GM21619 (cell line): ENCODE measurements at regions not wholly inside any gene's neighbourhood (a gene's known extent, or its start where the extent isn't known, plus 50 kb on each side); places are given as distances from the start of the nearest gene placed in this dataset.

Source experiments
- ATAC-seq: cut with Tn5 transposase; IDR thresholded peaks from one replicate; pipeline ENCODE4 v1.9.1; 2021; ENCODE audit not compliant: unreplicated experiment

DNA sequence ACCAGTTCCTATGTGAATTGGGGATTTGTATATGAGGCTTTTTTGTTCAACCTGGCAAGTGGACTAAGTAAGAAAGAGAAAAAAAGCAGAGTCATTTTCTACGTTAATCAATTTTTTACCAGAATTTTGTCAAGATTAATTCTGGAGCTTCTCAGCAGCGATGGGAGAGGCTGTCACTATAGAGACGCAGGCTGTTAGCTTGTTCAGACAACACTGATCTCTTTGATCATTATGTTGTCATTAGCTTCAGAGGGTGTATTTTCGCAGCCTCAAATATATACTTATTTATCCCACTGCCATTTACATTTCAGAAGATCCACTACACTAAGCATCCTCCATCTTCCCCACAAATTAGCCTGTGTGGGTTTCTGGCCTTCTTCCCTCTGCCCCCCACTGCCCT lies 196.7 kb upstream of the PFKP start:
- ATAC-seq = no peak

DNA sequence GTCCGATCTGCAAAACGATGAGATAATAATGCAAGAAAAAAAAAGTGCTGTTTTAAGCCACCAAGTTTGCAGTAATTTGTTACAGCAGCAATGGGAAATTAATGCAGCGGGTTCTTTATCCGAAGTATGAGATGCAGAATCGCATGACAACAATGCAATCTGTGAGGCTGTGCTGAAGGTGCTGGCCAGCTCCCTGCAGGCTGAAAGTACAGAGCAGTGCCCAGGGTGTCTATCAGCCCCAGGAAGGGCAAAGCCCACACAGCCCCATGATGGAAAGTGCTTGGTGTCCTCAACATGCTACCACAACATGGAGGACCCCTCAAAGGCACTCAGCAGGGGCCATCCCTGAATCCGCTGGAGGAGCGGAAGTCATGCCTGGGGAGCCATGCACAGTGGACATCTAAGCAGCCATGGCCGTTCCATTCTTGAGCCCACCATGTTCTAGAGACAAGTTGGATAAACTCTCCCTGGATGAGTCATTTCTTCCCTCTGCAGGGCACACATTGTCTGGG lies 199.5 kb upstream of the PFKP start:
- no peak for ATAC-seq

DNA sequence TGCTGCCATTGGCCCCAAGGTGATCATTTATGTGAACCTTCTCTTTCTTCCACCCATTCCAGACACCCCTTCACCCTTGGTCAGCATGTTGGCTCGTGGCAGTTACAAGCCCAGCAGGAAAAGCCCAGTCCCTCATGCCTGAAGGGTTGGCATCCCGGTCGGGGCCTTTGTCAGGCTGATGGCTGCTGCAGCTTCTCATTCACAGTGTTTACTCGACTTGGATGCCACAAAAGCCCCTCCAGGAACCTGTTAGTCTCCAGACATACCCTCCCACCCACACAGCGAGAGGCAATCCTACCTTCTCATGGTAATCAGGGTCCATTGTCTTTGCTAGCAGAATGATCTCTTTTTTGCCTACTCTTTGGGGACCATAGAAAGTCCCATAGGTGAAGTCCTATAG lies 200.8 kb upstream of the PFKP start:
- ATAC-seq = no peak

DNA sequence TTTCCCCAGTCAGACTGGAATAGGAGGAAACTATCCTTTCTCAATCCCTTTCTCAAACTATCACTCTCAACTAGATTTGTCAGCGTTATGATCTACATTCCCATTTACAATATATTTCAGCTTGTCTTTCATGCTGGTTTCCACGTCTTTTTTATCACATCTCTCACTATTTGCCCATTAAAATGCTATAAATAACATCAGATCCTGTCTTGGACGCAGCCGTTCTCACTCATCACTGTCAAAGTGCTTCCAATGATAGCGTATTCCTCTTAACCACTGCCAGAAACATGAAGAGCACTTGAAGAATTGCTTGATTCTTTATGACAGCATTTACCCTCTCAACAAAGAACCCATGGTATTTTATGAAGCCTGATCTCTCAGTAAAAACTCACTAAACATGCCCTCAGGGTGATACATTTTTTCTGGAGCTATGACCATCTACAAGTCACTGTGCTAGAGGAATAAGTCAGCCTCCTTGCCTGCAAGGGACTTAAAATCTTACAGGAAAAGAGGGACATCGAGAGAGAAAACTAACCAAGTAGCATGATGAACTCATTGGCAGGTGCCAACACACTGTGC lies 205.6 kb upstream of the PFKP start:
- no peak for ATAC-seq

DNA sequence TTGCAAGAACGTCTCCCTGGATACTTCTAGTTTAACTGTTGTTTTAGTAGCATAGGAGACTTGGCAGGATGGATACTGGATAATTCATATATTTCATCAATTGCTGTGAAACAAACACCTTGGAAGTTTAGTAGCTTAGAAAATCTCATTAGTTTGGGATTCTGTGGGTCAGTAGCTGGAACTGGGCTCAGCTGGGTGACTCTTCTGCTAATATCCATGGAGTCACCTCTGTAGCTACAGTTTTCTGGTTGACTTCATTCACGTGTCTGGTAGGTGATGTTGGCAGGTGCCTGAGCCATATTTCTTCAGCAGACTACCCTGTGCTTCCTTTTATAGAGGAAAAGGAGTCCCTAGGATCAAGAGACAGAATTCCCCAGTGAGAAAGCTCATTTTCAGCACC lies 208.9 kb upstream of the PFKP start:
- ATAC-seq = no peak

DNA sequence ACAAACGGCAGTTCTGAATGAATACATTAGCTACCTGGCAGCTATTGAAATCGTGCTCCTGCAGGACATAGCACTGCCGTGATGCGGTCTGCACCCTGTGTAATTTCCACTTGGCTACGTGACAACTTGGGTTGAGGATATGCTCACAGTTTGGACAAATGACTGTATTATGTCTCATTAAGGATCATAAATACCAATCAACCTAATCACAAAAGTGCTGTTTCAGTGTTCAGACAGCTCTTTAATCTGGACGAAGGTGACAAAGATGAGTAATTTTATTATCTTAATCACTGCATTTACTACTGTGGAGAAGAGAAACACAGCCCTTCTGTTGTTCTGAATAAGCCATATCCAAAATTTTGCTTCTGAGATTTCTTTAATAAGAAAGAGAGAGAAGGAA lies 210.8 kb upstream of the PFKP start:
- ATAC-seq = no peak

DNA sequence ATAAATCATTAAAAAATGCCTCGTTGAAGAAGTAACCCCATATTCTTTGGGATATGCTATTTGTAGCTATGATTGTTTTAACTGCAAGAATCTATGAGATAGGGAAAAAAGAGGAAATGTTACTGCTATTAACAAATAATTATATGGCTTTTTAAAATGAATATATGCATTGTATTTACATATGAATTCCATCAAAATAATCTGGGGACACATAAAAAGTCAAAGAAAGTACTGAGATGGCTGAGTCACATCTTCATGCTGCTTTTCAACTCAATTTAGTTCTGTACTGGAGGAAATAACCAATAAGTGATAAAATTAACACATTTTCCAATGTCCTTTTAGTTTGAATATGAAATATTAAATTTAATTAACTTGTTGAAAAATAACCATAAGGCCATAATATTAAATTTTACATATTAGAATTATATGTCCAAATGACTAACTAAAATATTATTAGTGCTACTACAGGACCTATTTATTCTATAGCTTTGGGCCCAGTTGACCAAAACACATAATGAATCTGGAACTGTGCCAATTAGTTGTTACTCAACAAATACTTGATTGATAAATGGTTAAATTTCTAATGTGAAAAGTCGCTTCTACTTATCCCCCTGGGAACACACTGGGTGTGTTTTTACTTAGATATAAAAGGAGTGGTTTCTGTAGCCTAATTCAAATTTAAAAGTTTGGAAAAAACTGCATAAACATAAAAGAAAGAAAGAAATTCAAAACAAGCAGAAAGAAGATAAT lies 214.6 kb upstream of the PFKP start:
- no peak for ATAC-seq

DNA sequence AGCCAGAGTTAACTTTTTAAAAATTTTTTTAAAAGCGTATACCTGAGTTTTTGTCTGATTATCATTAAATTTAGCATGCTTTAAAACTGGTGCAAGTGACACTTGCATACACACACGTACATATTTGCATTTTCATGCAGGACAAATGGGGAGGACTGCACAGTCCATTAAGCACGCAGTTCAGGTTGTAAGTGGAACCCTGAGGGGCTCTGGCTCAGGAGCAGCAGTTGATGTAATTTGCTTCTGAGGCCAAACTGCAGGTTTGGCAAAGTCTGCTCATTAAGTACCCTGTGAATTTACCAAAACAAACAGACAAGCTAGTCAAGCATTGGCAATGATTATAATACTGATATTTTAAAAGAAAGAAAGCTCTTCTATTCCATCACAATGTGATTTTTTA lies 215.8 kb upstream of the PFKP start:
- ATAC-seq = no peak

GRCh38 chr10:2850202-2850601 lies 217.1 kb upstream of the PFKP start:
- ATAC-seq = no peak

DNA sequence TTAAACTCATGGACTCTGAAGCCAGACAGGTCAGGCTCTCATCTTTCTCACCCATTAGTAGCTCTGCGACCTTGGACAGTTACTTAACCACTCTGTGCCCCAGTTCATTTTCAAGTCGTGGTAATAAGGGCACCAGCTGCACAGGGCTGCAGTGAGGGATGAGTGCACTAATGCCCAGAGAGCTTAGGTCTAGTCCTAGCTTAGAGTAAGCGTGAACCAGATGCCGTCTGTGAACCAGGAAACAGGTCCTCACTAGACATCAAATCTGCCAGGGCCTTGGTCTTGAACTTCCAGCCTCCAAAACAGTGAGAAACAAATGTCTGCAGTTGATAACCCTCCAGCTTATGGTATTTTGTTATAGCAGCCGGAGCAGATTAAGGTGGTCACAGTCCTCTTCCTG lies 222.4 kb upstream of the PFKP start:
- no peak for ATAC-seq

- ATAC-seq = no peak
Measured at GRCh38 chr10:2839081-2839725, 228.1 kb upstream of the PFKP start.

GRCh38 chr10:2837674-2838073 lies 229.7 kb upstream of the PFKP start:
- no peak for ATAC-seq

GRCh38 chr10:2836921-2837662 lies 230.3 kb upstream of the PFKP start:
- no peak for ATAC-seq

- ATAC-seq = no peak
Measured at GRCh38 chr10:2834214-2834613, 233.1 kb upstream of the PFKP start.

GRCh38 chr10:2831509-2831908 lies 235.8 kb upstream of the PFKP start:
- ATAC-seq = no peak

- ATAC-seq = no peak
Measured at GRCh38 chr10:2828741-2829140, 238.6 kb upstream of the PFKP start.

GRCh38 chr10:2826675-2827074 lies 240.7 kb upstream of the PFKP start:
- ATAC-seq = no peak

DNA sequence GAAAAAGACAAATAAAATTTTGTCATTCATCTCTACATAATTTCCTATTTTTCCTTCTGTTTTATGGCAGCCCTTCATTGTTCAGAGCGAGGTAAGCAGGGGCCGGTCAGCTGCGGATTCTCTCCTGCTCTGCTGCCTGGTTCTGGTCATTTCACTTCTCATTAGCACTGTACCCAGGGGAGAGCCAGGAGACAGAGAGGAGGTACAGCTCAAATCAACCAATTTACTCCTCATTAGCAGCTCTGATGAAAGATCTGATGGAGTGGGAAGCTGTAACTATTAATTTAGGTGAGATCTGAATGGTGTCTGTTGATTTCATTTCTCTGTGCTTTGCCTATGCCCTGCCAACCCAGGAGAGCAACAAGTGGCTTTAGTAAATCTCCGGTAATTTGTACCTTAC lies 241.5 kb upstream of the PFKP start:
- no peak for ATAC-seq

- ATAC-seq = no peak
Measured at GRCh38 chr10:2817940-2818636, 249.3 kb upstream of the PFKP start.

DNA sequence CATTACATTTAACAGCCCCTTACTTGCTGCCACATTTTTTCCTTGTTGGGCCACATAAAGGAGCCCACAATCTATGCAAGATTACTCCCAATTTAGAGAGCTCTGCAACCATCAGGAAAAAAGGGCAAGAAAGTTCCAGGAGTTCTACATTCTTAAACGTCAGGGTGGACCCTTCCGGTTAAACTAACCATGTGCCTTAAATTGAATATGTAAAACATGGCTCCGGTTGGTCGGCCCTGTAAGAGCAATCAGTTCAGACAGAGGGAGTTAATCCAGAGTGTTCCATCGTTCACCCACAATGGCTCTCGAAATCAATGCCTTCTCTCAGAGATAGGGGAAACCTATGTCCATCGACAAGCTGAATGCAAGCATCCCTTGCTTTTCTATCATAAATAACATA lies 253.7 kb upstream of the PFKP start:
- ATAC-seq = no peak

DNA sequence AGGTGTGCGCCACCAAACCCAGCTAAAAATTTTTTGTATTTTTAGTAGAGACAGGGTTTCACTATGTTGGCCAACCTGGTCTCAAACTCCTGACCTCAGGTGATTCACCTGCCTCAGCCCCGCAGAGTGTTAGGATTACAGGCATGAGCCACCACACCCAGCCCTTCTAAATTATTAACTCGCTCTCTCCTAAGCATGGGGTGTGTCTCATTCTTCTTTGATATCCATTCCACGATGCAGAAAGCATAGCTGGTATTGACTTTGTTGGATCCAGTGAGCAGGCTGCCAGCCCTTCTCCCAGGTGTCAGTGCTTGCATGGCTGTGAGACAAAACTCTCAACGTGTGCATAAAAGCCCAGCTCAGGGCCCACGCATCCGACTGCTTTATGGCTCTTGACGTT lies 254.1 kb upstream of the PFKP start:
- ATAC-seq = no peak
